ENCODE measurements at regions not wholly inside any gene's neighbourhood (a gene's known extent, or its start where the extent isn't known, plus 50 kb on each side); places are given as distances from the start of the nearest gene placed in this dataset.

DNA sequence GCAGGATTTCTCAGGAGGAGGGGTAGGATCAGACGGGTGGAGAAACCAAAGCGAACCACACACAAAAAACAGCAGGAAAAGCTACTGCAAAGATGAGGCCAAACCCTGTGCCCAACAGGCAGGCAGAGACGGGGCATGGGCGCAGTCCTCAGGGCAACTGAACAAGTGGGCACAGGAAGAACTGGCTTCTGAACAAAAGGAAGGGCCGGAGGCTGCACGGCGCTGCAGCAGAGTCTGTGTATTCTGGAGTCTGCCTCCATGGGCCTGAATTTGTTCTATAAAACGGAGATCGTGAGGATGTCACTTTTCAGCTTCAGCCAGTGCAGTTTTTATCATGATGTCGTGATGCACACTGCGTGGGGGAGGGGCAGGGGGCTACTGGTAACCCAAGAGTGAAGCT, 1026.0 kb downstream of the TBC1D22A start:
- Mint-ChIP-seq H3K27me3 (ENCODE audit: low read depth) (no peaks in the 10 kb centered on the region), H3K4me3 (no peak overlapping the region), H3K4me1 (no peaks in the 10 kb centered on the region)

DNA sequence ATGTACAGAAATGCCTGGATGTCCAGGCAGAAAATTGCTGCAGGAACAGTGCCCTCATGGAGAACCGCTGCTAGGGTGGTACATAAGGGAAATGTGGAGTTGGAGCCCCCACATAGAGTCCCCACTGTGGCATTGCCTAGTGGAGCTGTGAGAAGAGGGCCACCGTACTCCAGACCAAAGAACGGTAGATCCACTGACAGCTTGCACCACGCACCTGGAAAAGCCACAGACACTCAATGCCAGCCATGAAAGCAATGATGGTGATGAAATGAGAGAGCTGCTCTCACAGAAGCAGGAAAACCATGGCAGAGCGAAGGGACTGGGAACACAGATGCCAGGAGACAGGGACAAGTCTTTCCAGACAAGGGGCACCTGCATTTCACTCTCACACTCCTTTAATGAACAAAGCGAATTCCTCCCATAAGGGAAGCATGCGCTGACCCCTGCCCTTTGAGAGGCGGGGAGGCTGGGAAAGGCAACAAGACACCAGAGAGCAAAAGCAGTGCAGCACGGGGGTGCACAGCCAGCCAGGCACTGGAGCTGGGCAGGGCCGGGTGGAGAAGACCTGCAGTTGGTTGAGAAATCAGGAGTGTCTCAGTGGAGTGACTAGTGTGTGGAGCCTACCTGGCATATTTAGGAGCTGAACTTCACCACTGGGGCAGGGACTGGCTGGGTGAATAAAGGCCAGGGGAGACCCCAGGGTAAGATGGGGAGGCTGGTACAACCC, 1025.2 kb downstream of the TBC1D22A start:
- TF ChIP-seq, protein P1, sequence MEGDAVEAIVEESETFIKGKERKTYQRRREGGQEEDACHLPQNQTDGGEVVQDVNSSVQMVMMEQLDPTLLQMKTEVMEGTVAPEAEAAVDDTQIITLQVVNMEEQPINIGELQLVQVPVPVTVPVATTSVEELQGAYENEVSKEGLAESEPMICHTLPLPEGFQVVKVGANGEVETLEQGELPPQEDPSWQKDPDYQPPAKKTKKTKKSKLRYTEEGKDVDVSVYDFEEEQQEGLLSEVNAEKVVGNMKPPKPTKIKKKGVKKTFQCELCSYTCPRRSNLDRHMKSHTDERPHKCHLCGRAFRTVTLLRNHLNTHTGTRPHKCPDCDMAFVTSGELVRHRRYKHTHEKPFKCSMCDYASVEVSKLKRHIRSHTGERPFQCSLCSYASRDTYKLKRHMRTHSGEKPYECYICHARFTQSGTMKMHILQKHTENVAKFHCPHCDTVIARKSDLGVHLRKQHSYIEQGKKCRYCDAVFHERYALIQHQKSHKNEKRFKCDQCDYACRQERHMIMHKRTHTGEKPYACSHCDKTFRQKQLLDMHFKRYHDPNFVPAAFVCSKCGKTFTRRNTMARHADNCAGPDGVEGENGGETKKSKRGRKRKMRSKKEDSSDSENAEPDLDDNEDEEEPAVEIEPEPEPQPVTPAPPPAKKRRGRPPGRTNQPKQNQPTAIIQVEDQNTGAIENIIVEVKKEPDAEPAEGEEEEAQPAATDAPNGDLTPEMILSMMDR (conservative IDR thresholded peaks at IDR 0.05), result no peak
- Mint-ChIP-seq H3K27ac (ENCODE audit: unreplicated experiment) (no peak overlapping the region), H3K4me3 (no peak overlapping the region), H3K27me3 (ENCODE audit: low read depth) (no peaks in the 10 kb centered on the region), H3K9me3 (peaks cover 3% of the 10 kb centered on the region), H3K36me3 (ENCODE audit: low read depth) (no peaks in the 10 kb centered on the region), H3K4me1 (no peaks in the 10 kb centered on the region)
- DNase-seq (ENCODE audit: low read depth, low spot score), result no peak

More for the DNA sequence above, 1026.0 kb downstream of the TBC1D22A start:
- TF ChIP-seq, protein P1 (conservative IDR thresholded peaks at IDR 0.05), result no peak
- no peaks in the 10 kb centered on the region for H3K36me3 Mint-ChIP-seq (ENCODE audit: low read depth)
- H3K27ac Mint-ChIP-seq (ENCODE audit: unreplicated experiment), result no peak overlapping the region
- H3K9me3 Mint-ChIP-seq, result peaks cover 3% of the 10 kb centered on the region
- no peak for DNase-seq (ENCODE audit: low read depth, low spot score)

DNA sequence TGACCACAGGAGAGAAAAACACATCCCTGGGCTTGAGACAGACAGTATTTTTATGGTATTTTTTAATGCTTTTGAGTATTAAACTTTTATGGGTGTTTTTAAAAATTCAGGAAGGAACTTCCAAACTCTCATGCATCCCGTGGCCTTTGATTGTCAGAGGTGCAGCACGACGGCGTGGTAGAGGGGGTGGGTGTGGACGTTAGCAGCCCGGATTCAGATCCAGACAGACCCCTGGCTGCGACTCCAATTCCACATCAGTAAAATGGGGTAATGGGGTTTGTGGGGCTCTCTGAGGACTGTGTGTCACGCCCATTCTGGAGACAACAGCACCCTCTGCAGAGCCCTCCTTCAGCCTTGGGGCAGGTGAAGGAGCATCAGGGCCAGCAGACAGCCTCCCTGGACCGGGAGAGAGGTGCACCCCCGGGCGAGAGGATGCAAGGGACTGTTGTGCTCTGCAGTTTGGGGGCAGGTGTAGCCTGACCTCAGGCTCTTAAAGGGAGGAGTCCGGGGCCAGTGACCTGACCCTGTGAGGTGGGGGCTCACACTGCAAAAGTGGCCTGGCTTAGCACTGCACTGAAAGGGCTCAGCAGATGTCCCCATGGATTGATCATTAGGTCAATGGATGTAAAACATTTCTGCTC, 1024.3 kb downstream of the TBC1D22A start:
- H3K4me3 Mint-ChIP-seq, result no peak overlapping the region
- no peaks in the 10 kb centered on the region for H3K36me3 Mint-ChIP-seq (ENCODE audit: low read depth)
- H3K27ac Mint-ChIP-seq (ENCODE audit: unreplicated experiment), result no peak overlapping the region
- no peak for DNase-seq (ENCODE audit: low read depth, low spot score)
- no peaks in the 10 kb centered on the region for H3K4me1 Mint-ChIP-seq
- no peaks in the 10 kb centered on the region for H3K27me3 Mint-ChIP-seq (ENCODE audit: low read depth)
- peaks cover 3% of the 10 kb centered on the region for H3K9me3 Mint-ChIP-seq
- TF ChIP-seq, protein P1 (conservative IDR thresholded peaks at IDR 0.05), result no peak

DNA sequence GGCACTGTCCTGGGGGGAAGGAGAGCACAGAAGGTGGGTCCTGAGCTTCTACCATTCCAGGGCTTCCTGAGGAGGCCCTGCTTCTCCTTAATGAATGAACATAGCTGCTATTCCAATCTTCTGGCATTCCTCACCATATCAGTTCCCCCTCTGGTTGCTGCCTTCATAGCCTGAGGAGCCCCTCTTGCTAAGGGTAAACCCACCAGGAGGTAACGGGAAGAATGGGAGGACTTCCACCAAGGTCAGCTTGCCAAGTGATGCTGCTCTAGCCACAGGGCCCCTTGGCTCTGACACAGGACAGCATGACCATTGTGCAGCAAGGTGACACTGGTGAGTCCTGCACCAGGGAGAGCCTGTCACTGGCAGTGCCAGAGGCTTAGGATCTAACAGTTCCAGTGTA, 1022.5 kb downstream of the TBC1D22A start:
- Mint-ChIP-seq H3K9me3 (peaks cover 6% of the 10 kb centered on the region), H3K4me1 (no peaks in the 10 kb centered on the region), H3K36me3 (ENCODE audit: low read depth) (no peaks in the 10 kb centered on the region), H3K27ac (ENCODE audit: unreplicated experiment) (no peak overlapping the region), H3K27me3 (ENCODE audit: low read depth) (no peaks in the 10 kb centered on the region), H3K4me3 (no peak overlapping the region)
- no peak for DNase-seq (ENCODE audit: low read depth, low spot score)
- TF ChIP-seq, protein P1 (conservative IDR thresholded peaks at IDR 0.05), result no peak

DNA sequence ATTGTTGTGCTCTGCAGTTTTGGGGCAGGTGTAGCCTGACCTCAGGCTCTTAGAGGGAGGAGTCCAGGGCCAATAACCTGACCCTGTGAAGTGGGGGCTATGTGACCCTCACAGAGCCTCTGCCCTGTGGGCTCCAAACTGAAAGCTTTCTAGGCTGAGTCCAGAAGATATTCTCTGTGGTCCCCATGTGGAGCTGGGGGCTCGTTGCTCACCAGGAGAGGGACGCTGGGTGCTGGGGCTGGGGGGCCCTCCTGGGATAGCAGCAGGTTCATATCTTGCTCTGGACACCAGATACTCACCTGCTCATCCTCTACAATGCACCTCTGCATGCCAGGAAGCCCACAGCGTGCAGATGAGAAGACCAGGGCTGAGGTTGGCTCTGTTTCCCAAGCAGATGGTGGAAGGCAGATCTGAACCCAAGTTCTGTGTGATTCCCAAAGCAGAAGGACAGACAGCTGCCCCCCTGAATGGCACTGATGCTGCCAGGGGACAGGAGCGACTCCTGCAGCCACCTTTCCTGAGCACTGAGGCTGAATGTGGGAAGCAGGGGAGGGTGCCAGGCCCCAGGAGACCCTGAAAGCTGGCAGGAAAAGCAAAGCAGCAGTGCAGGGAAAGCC, 1022.0 kb downstream of the TBC1D22A start:
- Mint-ChIP-seq H3K27ac (ENCODE audit: unreplicated experiment) (no peak overlapping the region), H3K9me3 (peaks cover 6% of the 10 kb centered on the region), H3K27me3 (ENCODE audit: low read depth) (no peaks in the 10 kb centered on the region), H3K4me3 (no peak overlapping the region), H3K4me1 (no peaks in the 10 kb centered on the region), H3K36me3 (ENCODE audit: low read depth) (no peaks in the 10 kb centered on the region)
- TF ChIP-seq, protein P1 (conservative IDR thresholded peaks at IDR 0.05), result no peak
- no peak for DNase-seq (ENCODE audit: low read depth, low spot score)

Measured in neural crest cell (in vitro differentiated cells).